ENCODE measurements at regions not wholly inside any gene's neighbourhood (a gene's known extent, or its start where the extent isn't known, plus 50 kb on each side); places are given as distances from the start of the nearest gene placed in this dataset.

- DNase-seq (ENCODE audit: low read depth in 4 of 4, low spot score in 2 of 4): no peak
These were observed 134.6 kb downstream of the VRK1 start for GRCh38 chr14:96931751-96932150.

GRCh38 chr14:96934638-96935330 lies 137.6 kb downstream of the VRK1 start:
- DNase-seq (ENCODE audit: low read depth in 4 of 4, low spot score in 2 of 4): no peak

GRCh38 chr14:96938946-96939345 lies 141.8 kb downstream of the VRK1 start:
- no peak for DNase-seq (ENCODE audit: low read depth in 4 of 4, low spot score in 2 of 4)

GRCh38 chr14:96940009-96940408 lies 142.8 kb downstream of the VRK1 start:
- no peak for DNase-seq (ENCODE audit: low read depth in 4 of 4, low spot score in 2 of 4)

GRCh38 chr14:96944297-96944696 lies 147.1 kb downstream of the VRK1 start:
- DNase-seq (ENCODE audit: low read depth in 4 of 4, low spot score in 2 of 4): no peak

GRCh38 chr14:96945721-96946120 lies 148.5 kb downstream of the VRK1 start:
- DNase-seq (ENCODE audit: low read depth in 4 of 4, low spot score in 2 of 4): no peak

- no peak for DNase-seq (ENCODE audit: low read depth in 4 of 4, low spot score in 2 of 4)
These were observed 152.4 kb downstream of the VRK1 start for GRCh38 chr14:96949594-96949993.

- DNase-seq (ENCODE audit: low read depth in 4 of 4, low spot score in 2 of 4): no peak
These were observed 154.3 kb downstream of the VRK1 start for GRCh38 chr14:96951511-96951910.

- DNase-seq (ENCODE audit: low read depth in 4 of 4, low spot score in 2 of 4): no peak
These were observed 156.1 kb downstream of the VRK1 start for GRCh38 chr14:96953087-96953874.

GRCh38 chr14:96953875-96954185 lies 156.6 kb downstream of the VRK1 start:
- no peak for DNase-seq (ENCODE audit: low read depth in 4 of 4, low spot score in 2 of 4)

- no peak for DNase-seq (ENCODE audit: low read depth in 4 of 4, low spot score in 2 of 4)
These were observed 159.5 kb downstream of the VRK1 start for GRCh38 chr14:96956464-96957239.

- no peak for DNase-seq (ENCODE audit: low read depth in 4 of 4, low spot score in 2 of 4)
These were observed 160.9 kb downstream of the VRK1 start for GRCh38 chr14:96958057-96958456.

GRCh38 chr14:96959992-96960391 lies 162.8 kb downstream of the VRK1 start:
- DNase-seq (ENCODE audit: low read depth in 4 of 4, low spot score in 2 of 4): no peak

- no peak for DNase-seq (ENCODE audit: low read depth in 4 of 4, low spot score in 2 of 4)
These were observed 163.5 kb downstream of the VRK1 start for GRCh38 chr14:96960598-96961116.

- no peak for DNase-seq (ENCODE audit: low read depth in 4 of 4, low spot score in 2 of 4)
These were observed 164.7 kb downstream of the VRK1 start for GRCh38 chr14:96961895-96962294.

GRCh38 chr14:96962337-96962736 lies 165.2 kb downstream of the VRK1 start:
- DNase-seq (ENCODE audit: low read depth in 4 of 4, low spot score in 2 of 4): no peak

- DNase-seq (ENCODE audit: low read depth in 4 of 4, low spot score in 2 of 4): no peak
These were observed 167.7 kb downstream of the VRK1 start for GRCh38 chr14:96964726-96965415.

- DNase-seq (ENCODE audit: low read depth in 4 of 4, low spot score in 2 of 4): no peak
These were observed 168.9 kb downstream of the VRK1 start for GRCh38 chr14:96965885-96966595.

GRCh38 chr14:96975116-96975515 lies 177.9 kb downstream of the VRK1 start:
- DNase-seq (ENCODE audit: low read depth in 4 of 4, low spot score in 2 of 4): no peak

All from left renal cortex interstitium (tissue), 4 donors.